ENCODE measurements at regions not wholly inside any gene's neighbourhood (a gene's known extent, or its start where the extent isn't known, plus 50 kb on each side); places are given as distances from the start of the nearest gene placed in this dataset.
"Not testable (repeated sequence)": the region's sequence is repeated elsewhere in the genome, so short reads cannot be mapped to it uniquely, and the experiment has no call there.

DNA sequence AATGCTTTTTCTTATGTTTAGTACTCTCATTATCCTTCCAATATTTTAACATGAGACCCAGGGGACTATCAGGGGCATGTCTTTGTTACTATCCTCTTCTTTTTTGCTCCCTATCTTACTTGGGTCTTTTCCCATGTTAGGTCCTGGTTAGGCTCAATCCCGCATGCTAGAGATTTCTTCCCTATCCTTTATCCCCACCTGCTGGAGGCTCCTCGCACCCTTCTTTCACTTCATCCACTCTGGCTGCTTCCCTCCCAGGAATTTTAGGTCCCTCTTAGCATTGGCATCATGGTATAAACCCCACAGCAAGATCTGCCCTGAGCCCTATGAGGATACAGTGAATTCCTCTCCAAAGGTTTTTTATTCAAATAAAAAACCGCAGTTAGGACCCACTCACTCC is 567.3 kb downstream of the ANKRD30B start:
- intact Hi-C loops (cut with DNase I; ENCODE audit: low total_unique reads); H3K27ac ChIP-seq; H3K36me3 ChIP-seq; H3K4me3 ChIP-seq; DNase-seq; H3K27me3 ChIP-seq; H3K4me1 ChIP-seq; H3K9me3 ChIP-seq: not testable (repeated sequence)
- WGBS, 5 donors = 39 to 60% (median 46%) methylated on average over 2 to 3 of the region's 3 CpGs

DNA sequence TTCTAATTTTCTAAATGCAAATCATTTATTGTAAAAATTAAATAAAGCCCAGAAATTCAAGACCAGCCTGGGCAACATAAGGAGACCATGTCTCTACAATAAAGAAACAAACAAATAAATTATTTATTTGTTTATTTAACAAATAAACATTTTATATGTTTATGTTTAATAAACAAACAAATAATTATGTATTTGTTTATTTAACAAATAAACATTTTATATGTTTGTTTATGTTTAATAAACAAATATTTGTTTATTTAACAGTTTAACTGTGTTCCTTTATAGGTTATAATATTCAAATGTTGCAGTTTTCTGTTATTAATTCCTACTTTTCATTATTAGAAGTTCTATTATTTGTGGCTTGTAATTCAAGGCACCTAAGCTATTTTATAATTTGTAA is 570.7 kb downstream of the ANKRD30B start:
- H3K36me3 ChIP-seq; H3K4me3 ChIP-seq; H3K27ac ChIP-seq; DNase-seq; H3K27me3 ChIP-seq; H3K4me1 ChIP-seq; H3K9me3 ChIP-seq; intact Hi-C loops (cut with DNase I; ENCODE audit: low total_unique reads): not testable (repeated sequence)

DNA sequence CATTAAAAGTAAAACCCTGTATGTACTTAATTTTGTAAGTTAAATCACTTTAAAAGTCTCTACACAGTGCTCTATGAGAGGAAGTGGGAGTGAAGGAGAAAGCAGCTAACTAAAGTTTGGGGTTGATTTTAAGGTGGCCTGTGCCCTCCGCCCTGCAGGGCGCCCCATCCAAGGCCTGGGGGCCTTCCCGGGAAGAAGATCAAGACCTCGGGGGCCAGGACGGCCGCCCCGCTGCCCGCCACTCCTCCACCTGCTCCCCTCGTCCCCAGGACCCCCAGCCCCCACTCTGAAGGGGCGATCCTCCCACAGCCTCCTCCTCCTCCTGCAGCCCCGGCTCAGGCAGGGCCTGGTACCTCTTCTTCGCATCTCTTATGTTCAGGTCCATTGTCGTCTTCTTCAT is 581.7 kb downstream of the ANKRD30B start:
- H3K36me3 ChIP-seq; H3K4me3 ChIP-seq; H3K27ac ChIP-seq; H3K4me1 ChIP-seq; intact Hi-C loops (cut with DNase I; ENCODE audit: low total_unique reads); H3K27me3 ChIP-seq; DNase-seq: not testable (repeated sequence)
- H3K9me3 ChIP-seq = peaks cover 0 to 21% (median 14%) of the 10 kb centered on the region in 4 donors
- WGBS, 5 donors = 74 to 91% (median 85%) methylated on average over 4 to 9 of the region's 13 CpGs

DNA sequence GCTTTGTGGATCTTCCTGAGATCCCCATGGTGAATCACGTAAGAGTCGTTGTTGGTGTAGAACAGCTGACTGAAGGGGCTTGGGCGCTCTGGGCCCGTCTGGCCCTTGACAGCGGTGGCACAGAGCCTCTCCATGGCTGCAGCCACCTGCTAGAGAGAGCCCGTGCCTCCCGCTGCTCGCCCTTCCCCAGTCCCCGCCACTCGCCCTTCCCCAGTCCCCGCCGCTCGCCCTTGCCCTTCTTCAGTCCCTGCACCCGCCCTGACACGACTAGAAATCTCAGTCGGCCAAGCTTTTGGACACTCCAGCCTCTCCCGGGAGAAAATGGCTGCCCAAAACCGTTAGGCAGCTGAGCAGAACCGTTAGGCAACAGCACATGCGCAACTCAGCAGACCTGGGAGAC is 582.2 kb downstream of the ANKRD30B start:
- H3K4me3 ChIP-seq; H3K4me1 ChIP-seq; DNase-seq; H3K27ac ChIP-seq; H3K27me3 ChIP-seq; H3K36me3 ChIP-seq; intact Hi-C loops (cut with DNase I; ENCODE audit: low total_unique reads): not testable (repeated sequence)
- WGBS, 5 donors = 82 to 89% (median 85%) methylated on average over 11 to 20 of the region's 20 CpGs
- H3K9me3 ChIP-seq = peaks cover 0 to 21% (median 14%) of the 10 kb centered on the region in 4 donors

DNA sequence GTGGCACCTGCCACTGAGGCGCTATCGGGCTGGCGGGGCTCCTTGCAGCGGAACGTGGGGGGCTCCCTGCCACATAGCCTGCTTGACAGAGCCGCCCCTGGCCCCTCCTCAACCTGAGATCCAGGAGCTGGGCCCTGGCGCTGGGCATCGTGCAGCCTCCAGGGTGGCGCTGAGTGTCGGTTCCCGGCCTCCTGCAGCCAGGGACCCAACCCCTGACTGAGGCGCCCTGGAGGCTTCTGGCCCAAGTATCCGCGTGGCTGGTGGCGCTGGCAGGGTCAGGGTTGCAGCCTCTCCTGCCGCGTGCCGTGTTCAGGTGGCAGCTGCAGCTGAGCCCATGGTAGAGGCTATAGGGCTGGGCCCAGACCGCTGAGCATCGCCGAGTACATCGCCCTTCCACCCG is 582.6 kb downstream of the ANKRD30B start:
- H3K4me1 ChIP-seq; H3K36me3 ChIP-seq; DNase-seq; H3K27ac ChIP-seq; intact Hi-C loops (cut with DNase I; ENCODE audit: low total_unique reads); H3K4me3 ChIP-seq; H3K27me3 ChIP-seq: not testable (repeated sequence)
- H3K9me3 ChIP-seq = peaks cover 0 to 21% (median 14%) of the 10 kb centered on the region in 4 donors
- 73 to 94% (median 89%) methylated on average over 3 to 23 of the region's 23 CpGs for WGBS, 5 donors

DNA sequence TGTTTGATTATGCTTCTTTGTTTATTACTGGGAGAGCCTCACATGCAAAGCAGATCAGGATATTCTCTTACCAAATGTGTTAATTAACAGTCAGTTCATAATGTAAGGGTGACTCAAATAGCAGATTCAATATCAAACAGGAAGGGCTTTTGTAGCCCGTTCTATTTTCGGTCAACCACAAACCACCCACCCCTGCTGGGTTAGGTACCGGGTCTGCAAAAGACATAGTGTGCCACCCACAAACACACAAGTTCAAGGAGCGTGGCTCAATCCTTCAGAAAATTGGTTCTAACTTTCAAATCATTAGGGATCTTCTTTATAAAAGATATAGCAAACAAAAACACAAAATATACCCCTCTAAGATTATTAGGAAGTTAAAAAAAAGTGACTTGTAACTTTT is 627.7 kb downstream of the ANKRD30B start:
- 69 to 88% (median 81%) methylated on average over 4 of the region's 4 CpGs for WGBS, 5 donors
- H3K27me3 ChIP-seq; H3K4me3 ChIP-seq; H3K4me1 ChIP-seq; DNase-seq; H3K27ac ChIP-seq; intact Hi-C loops (cut with DNase I; ENCODE audit: low total_unique reads); H3K36me3 ChIP-seq: not testable (repeated sequence)
- peaks cover 0 to 11% (median 0%) of the 10 kb centered on the region in 4 donors for H3K9me3 ChIP-seq

DNA sequence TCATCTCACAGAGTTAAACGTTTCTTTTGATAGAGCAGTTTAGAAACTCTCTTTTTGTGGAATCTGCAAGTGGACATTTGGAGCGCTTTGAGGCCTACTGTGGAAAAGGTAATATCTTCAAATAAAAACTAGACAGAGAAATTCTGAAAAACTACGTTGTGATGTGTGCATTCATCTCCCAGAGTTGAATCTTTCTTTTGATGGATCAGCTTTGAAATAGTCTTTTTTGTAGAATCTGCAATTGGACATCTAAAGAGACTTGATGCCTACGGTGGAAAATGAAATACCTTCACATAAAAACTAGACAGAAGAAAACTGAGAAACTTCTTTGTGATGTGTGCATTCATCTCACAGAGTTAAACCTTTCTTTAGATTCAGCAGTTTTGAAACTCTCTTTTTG is 659.9 kb downstream of the ANKRD30B start:
- intact Hi-C loops (cut with DNase I; ENCODE audit: low total_unique reads) = not testable (repeated sequence)
- WGBS, 5 donors = 46 to 53% (median 50%) methylated on average over 4 of the region's 4 CpGs

More for the DNA sequence above, 659.9 kb downstream of the ANKRD30B start:
- DNase-seq = peak in 1 of 2 donors; percentile 7
- H3K27ac ChIP-seq, H3K4me1 ChIP-seq, H3K36me3 ChIP-seq, H3K4me3 ChIP-seq, H3K27me3 ChIP-seq: not testable (repeated sequence)
- H3K9me3 ChIP-seq = peaks cover 0 to 34% (median 11%) of the 10 kb centered on the region in 4 donors

Small RNA genes lying in the stretch of these regions (small RNA-seq; reads per million reads assigned to genes)
- gene RNU6-721P = 0 reads per million in 4 donors
